ENCODE measurements at regions not wholly inside any gene's neighbourhood (a gene's known extent, or its start where the extent isn't known, plus 50 kb on each side); places are given as distances from the start of the nearest gene placed in this dataset.

DNA sequence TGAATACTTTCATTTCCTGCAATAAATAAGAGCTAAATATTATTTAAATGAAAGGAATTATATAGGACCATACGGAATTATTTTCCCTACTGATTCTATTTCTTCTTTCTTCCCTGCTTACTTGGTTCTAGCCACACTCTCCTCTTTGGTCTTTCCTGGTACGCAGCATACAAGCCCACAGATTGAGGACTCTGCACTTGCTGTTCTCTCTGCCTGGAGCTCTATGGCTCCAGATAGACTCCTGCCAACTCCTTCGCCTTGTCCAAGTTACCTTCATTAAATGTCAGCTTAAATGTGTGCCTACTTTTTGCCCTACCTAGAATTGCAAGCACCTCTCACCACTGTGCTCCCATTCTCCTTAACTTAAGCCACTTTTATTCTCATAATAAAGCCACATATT, 203.4 kb downstream of the MDFIC start:
- FAIRE-seq = no peak
- H2AFZ ChIP-seq (ENCODE audit: low read depth, low read length) = no peak overlapping the region
- H3K36me3 ChIP-seq (ENCODE audit: control insufficient read depth in 2 of 2, extremely low read depth in 1 of 2, insufficient read depth in 2 of 2, low read length in 2 of 2) = no peaks in the 10 kb centered on the region

More for the DNA sequence above, 203.4 kb downstream of the MDFIC start:
- ChIA-PET POLR2A (no interaction called here), CTCF (no interaction called here)
- Histone ChIP-seq H3K27ac (ENCODE audit: insufficient read depth, low read depth, low read length) (no peak overlapping the region), H3K4me3 (replicated peaks in 1 of 3; ENCODE audit: insufficient read depth in 1 of 3, low read depth in 1 of 3, low read length in 3 of 3) (no peak overlapping the region), H4K20me1 (replicated peaks; ENCODE audit: control insufficient read depth, extremely low read depth, insufficient read depth, low read length) (no peaks in the 10 kb centered on the region), H3K9ac (replicated peaks; ENCODE audit: extremely low read depth, insufficient read depth, low read length) (no peak overlapping the region), H3K79me2 (ENCODE audit: control insufficient read depth, insufficient read depth, low read length) (no peaks in the 10 kb centered on the region), H3K4me2 (ENCODE audit: insufficient read depth, low read length) (no peak overlapping the region), H3K4me1 (ENCODE audit: control insufficient read depth, extremely low read depth, insufficient read depth, low read length) (peaks cover 3% of the 10 kb centered on the region), H3K27me3 (ENCODE audit: control insufficient read depth in 2 of 2, insufficient read depth in 2 of 2, low read length in 2 of 2) (no peaks in the 10 kb centered on the region), H3K9me1 (replicated peaks; ENCODE audit: control insufficient read depth, extremely low read depth, insufficient read depth, low read length) (no peaks in the 10 kb centered on the region), H3K9me3 (replicated peaks; ENCODE audit: control insufficient read depth, insufficient read depth, low read length) (no peaks in the 10 kb centered on the region)
- DNase-seq (ENCODE audit: low read depth, low spot score) = no peak
- intact Hi-C loops (cut with micrococcal nuclease) (no loop called here), dilution Hi-C loops (cut with MboI; ENCODE audit: extremely low pct_ligation_motif_present, low sequenced_read_pairs) (no loop called here)
- TF ChIP-seq FOS (IDR thresholded peaks at IDR 0.05; ENCODE audit: borderline replicate concordance, insufficient read depth, low read length) (no peak), JUN (IDR thresholded peaks at IDR 0.05; ENCODE audit: borderline replicate concordance, insufficient read depth, insufficient read length, low read depth) (no peak), EZH2 (IDR thresholded peaks at IDR 0.05; ENCODE audit: borderline replicate concordance, low read depth, low read length, severe bottlenecking) (no peak), POLR2AphosphoS5 (IDR thresholded peaks at IDR 0.05; ENCODE audit: insufficient read depth, low read depth, low read length) (no peak), MYC (IDR thresholded peaks at IDR 0.05; ENCODE audit: low read depth, low read length) (no peak), POLR2A (IDR thresholded peaks at IDR 0.05; ENCODE audit: low read depth, low read length) (no peak), GATA2 (IDR thresholded peaks at IDR 0.05; ENCODE audit: insufficient read depth, insufficient read length, low read depth, low read length) (no peak)
- TF ChIP-seq, protein P1, sequence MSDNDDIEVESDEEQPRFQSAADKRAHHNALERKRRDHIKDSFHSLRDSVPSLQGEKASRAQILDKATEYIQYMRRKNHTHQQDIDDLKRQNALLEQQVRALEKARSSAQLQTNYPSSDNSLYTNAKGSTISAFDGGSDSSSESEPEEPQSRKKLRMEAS (IDR thresholded peaks at IDR 0.05; ENCODE audit: insufficient read depth, insufficient read length) = no peak
- TF ChIP-seq, protein P2, sequence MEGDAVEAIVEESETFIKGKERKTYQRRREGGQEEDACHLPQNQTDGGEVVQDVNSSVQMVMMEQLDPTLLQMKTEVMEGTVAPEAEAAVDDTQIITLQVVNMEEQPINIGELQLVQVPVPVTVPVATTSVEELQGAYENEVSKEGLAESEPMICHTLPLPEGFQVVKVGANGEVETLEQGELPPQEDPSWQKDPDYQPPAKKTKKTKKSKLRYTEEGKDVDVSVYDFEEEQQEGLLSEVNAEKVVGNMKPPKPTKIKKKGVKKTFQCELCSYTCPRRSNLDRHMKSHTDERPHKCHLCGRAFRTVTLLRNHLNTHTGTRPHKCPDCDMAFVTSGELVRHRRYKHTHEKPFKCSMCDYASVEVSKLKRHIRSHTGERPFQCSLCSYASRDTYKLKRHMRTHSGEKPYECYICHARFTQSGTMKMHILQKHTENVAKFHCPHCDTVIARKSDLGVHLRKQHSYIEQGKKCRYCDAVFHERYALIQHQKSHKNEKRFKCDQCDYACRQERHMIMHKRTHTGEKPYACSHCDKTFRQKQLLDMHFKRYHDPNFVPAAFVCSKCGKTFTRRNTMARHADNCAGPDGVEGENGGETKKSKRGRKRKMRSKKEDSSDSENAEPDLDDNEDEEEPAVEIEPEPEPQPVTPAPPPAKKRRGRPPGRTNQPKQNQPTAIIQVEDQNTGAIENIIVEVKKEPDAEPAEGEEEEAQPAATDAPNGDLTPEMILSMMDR (IDR thresholded peaks at IDR 0.05; ENCODE audit: extremely low read depth in 1 of 2, insufficient read depth in 1 of 2, low read depth in 1 of 2, low read length in 2 of 2) = no peak
- BruUV-seq (replicated peaks) = no TSS peak

Data from endothelial cell of umbilical vein (primary cell).